Neural cell (in vitro differentiated cells): ENCODE measurements at regions not wholly inside any gene's neighbourhood (a gene's known extent, or its start where the extent isn't known, plus 50 kb on each side); places are given as distances from the start of the nearest gene placed in this dataset.

Source experiments
- H2AFZ ChIP-seq: fragments of 200-600, 300-800 bp; sonication (generic), shearing (Covaris generic); 2 replicates; pipeline ENCODE4 v1.6.0; 2014; ENCODE audit warnings: low read depth, mild to moderate bottlenecking, antibody characterized with exemption, low read length, moderate library complexity
- H3F3A ChIP-seq: fragments of 200-600 bp; shearing (Covaris generic); 2 replicates; pipeline ENCODE4 v1.6.1; 2016; ENCODE audit warnings: mild to moderate bottlenecking, moderate library complexity, mixed read lengths, antibody characterized with exemption, low read length; ENCODE audit not compliant: insufficient read depth, poor library complexity, severe bottlenecking
- H3K27ac ChIP-seq: fragments of 200-600, 300-800 bp; sonication (generic), shearing (Covaris generic); 2 replicates; pipeline ENCODE4 v1.5.1; 2014; ENCODE audit warnings: mild to moderate bottlenecking, low read length, moderate library complexity
- H3K27me3 ChIP-seq: fragments of 300-800, 200-600 bp; sonication (generic), shearing (Covaris generic); 2 replicates; pipeline ENCODE4 v1.6.0; 2014; ENCODE audit warnings: mild to moderate bottlenecking, low read depth, low read length, moderate library complexity; ENCODE audit not compliant: insufficient read depth
- H3K36me3 ChIP-seq: fragments of 300-800, 200-600 bp; sonication (generic), shearing (Covaris generic); 2 replicates; pipeline ENCODE4 v1.5.1; 2014; ENCODE audit warnings: mild to moderate bottlenecking, antibody characterized with exemption, low read length, moderate library complexity; ENCODE audit not compliant: insufficient read depth
- H3K4me2 ChIP-seq: fragments of 300-800, 200-600 bp; sonication (generic), shearing (Covaris generic); 2 replicates; pipeline ENCODE4 v1.6.0; 2014; ENCODE audit warnings: mild to moderate bottlenecking, low read length
- H3K4me3 ChIP-seq: fragments of 300-800, 200-600 bp; sonication (generic), shearing (Covaris generic); 2 replicates; pipeline ENCODE4 v1.5.1; 2014; ENCODE audit warnings: mild to moderate bottlenecking, low read length, moderate library complexity
- H3K79me2 ChIP-seq: fragments of 200-600 bp; shearing (Covaris generic); replicated peaks from 2 replicates; pipeline ENCODE4 v1.6.0; 2014; ENCODE audit warnings: mild to moderate bottlenecking, low read length, moderate library complexity; ENCODE audit not compliant: insufficient read depth
- H3K9ac ChIP-seq: fragments of 300-800, 200-600 bp; sonication (generic), shearing (Covaris generic); 2 replicates; pipeline ENCODE4 v1.6.1; 2016; ENCODE audit warnings: mild to moderate bottlenecking, low read length, mixed read lengths
- H3K9me2 ChIP-seq: fragments of 200-600 bp; shearing (Covaris generic); 2 replicates; pipeline ENCODE4 v1.6.1; 2016; ENCODE audit warnings: mild to moderate bottlenecking, low read length, mixed read lengths; ENCODE audit not compliant: insufficient read depth
- H3K9me3 ChIP-seq: fragments of 200-600, 300-800 bp; sonication (generic), shearing (Covaris generic); 2 replicates; pipeline ENCODE4 v1.6.1; 2016; ENCODE audit warnings: mild to moderate bottlenecking, mixed run types, low read length, moderate library complexity, mixed read lengths
- H4K20me1 ChIP-seq: fragments of 200-600 bp; shearing (Covaris generic); 2 replicates; pipeline ENCODE4 v1.6.1; 2016; ENCODE audit warnings: mild to moderate bottlenecking, mixed run types; ENCODE audit not compliant: insufficient read depth
- EP300 ChIP-seq: fragments of 450-650 bp; conservative IDR thresholded peaks from 2 replicates; pipeline ENCODE4 v1.6.1; 2014; ENCODE audit warnings: antibody characterized with exemption, mild to moderate bottlenecking, moderate library complexity; ENCODE audit not compliant: poor library complexity, severe bottlenecking
- EZH2 ChIP-seq: fragments of 200-600, 300-800 bp; shearing (Covaris generic), sonication (generic); IDR thresholded peaks from 2 replicates; pipeline ENCODE4 v1.6.1; 2014; ENCODE audit warnings: antibody characterized with exemption, low read length, borderline replicate concordance, mild to moderate bottlenecking; ENCODE audit not compliant: insufficient read depth, poor library complexity, severe bottlenecking
- MXI1 ChIP-seq: fragments of 450-650 bp; conservative IDR thresholded peaks from 2 replicates; pipeline ENCODE4 v1.6.1; 2014; ENCODE audit warnings: antibody characterized with exemption, mild to moderate bottlenecking; ENCODE audit not compliant: poor library complexity, severe bottlenecking
- POLR2AphosphoS5 ChIP-seq: IDR thresholded peaks from 2 replicates; pipeline ENCODE4 v1.6.1; 2012
- RAD21 ChIP-seq: fragments of 450-650 bp; conservative IDR thresholded peaks from 2 replicates; pipeline ENCODE4 v1.6.1; 2014; ENCODE audit warnings: antibody characterized with exemption, mild to moderate bottlenecking, moderate library complexity
- SMC3 ChIP-seq: fragments of 450-650 bp; conservative IDR thresholded peaks from 2 replicates; pipeline ENCODE4 v1.6.1; 2014; ENCODE audit warnings: antibody characterized with exemption, mild to moderate bottlenecking, moderate library complexity; ENCODE audit not compliant: poor library complexity
- TAF1 ChIP-seq: IDR thresholded peaks from 2 replicates; pipeline ENCODE4 v1.6.1; 2012; ENCODE audit warnings: low read depth
- TF ChIP-seq, protein P1 (sequence below): fragments of 450-650 bp; IDR thresholded peaks from 2 replicates; pipeline ENCODE4 v1.5.1; 2014; ENCODE audit warnings: antibody characterized with exemption, mild to moderate bottlenecking, moderate library complexity; ENCODE audit not compliant: poor library complexity, severe bottlenecking
- TF ChIP-seq, protein P2 (sequence below): IDR thresholded peaks from 2 replicates; pipeline ENCODE4 v1.6.1; 2012; ENCODE audit warnings: borderline replicate concordance

GRCh38 chr5:67297802-67298532 lies 101.4 kb upstream of the CD180 start:
- H3K9me3 ChIP-seq, result no peaks in the 10 kb centered on the region
- H3K79me2 ChIP-seq, result no peaks in the 10 kb centered on the region
- H2AFZ ChIP-seq, result no peak overlapping the region
- no peak overlapping the region for H3K4me2 ChIP-seq
- no peaks in the 10 kb centered on the region for H3K36me3 ChIP-seq
- H3K9ac ChIP-seq, result no peak overlapping the region
- no peak overlapping the region for H3K27ac ChIP-seq
- H4K20me1 ChIP-seq, result no peaks in the 10 kb centered on the region
- no peak overlapping the region for H3K4me3 ChIP-seq
- no peaks in the 10 kb centered on the region for H3K27me3 ChIP-seq
- no peaks in the 10 kb centered on the region for H3K9me2 ChIP-seq
- TF ChIP-seq, protein P1, sequence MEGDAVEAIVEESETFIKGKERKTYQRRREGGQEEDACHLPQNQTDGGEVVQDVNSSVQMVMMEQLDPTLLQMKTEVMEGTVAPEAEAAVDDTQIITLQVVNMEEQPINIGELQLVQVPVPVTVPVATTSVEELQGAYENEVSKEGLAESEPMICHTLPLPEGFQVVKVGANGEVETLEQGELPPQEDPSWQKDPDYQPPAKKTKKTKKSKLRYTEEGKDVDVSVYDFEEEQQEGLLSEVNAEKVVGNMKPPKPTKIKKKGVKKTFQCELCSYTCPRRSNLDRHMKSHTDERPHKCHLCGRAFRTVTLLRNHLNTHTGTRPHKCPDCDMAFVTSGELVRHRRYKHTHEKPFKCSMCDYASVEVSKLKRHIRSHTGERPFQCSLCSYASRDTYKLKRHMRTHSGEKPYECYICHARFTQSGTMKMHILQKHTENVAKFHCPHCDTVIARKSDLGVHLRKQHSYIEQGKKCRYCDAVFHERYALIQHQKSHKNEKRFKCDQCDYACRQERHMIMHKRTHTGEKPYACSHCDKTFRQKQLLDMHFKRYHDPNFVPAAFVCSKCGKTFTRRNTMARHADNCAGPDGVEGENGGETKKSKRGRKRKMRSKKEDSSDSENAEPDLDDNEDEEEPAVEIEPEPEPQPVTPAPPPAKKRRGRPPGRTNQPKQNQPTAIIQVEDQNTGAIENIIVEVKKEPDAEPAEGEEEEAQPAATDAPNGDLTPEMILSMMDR, result no peak
- no peak for TF ChIP-seq TAF1
- no peak for TF ChIP-seq POLR2AphosphoS5
- no peak for TF ChIP-seq SMC3
- TF ChIP-seq, protein P2, sequence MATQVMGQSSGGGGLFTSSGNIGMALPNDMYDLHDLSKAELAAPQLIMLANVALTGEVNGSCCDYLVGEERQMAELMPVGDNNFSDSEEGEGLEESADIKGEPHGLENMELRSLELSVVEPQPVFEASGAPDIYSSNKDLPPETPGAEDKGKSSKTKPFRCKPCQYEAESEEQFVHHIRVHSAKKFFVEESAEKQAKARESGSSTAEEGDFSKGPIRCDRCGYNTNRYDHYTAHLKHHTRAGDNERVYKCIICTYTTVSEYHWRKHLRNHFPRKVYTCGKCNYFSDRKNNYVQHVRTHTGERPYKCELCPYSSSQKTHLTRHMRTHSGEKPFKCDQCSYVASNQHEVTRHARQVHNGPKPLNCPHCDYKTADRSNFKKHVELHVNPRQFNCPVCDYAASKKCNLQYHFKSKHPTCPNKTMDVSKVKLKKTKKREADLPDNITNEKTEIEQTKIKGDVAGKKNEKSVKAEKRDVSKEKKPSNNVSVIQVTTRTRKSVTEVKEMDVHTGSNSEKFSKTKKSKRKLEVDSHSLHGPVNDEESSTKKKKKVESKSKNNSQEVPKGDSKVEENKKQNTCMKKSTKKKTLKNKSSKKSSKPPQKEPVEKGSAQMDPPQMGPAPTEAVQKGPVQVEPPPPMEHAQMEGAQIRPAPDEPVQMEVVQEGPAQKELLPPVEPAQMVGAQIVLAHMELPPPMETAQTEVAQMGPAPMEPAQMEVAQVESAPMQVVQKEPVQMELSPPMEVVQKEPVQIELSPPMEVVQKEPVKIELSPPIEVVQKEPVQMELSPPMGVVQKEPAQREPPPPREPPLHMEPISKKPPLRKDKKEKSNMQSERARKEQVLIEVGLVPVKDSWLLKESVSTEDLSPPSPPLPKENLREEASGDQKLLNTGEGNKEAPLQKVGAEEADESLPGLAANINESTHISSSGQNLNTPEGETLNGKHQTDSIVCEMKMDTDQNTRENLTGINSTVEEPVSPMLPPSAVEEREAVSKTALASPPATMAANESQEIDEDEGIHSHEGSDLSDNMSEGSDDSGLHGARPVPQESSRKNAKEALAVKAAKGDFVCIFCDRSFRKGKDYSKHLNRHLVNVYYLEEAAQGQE, result no peak
- TF ChIP-seq RAD21, result no peak
- no peak for TF ChIP-seq MXI1
- H3F3A ChIP-seq, result no peaks in the 10 kb centered on the region

GRCh38 chr5:67297376-67297775 lies 100.8 kb upstream of the CD180 start:
- Histone ChIP-seq H3K27ac (no peak overlapping the region), H3K9ac (no peak overlapping the region)
- TF ChIP-seq EZH2 (no peak), EP300 (no peak), SMC3 (no peak), POLR2AphosphoS5 (no peak), TAF1 (no peak), RAD21 (no peak), MXI1 (no peak)
- TF ChIP-seq, protein P2, result no peak
- TF ChIP-seq, protein P1, result no peak

More at GRCh38 chr5:67297376-67297775, 100.8 kb upstream of the CD180 start:
- Histone ChIP-seq H2AFZ (no peak overlapping the region), H3F3A (no peaks in the 10 kb centered on the region), H3K27me3 (no peaks in the 10 kb centered on the region), H4K20me1 (no peaks in the 10 kb centered on the region), H3K36me3 (no peaks in the 10 kb centered on the region), H3K4me2 (no peak overlapping the region), H3K4me3 (no peak overlapping the region), H3K9me2 (no peaks in the 10 kb centered on the region), H3K9me3 (no peaks in the 10 kb centered on the region), H3K79me2 (no peaks in the 10 kb centered on the region)
